Keratinocyte (primary cell): ENCODE measurements at regions not wholly inside any gene's neighbourhood (a gene's known extent, or its start where the extent isn't known, plus 50 kb on each side); places are given as distances from the start of the nearest gene placed in this dataset.

Experiments used
- DNase-seq: peaks from one replicate; pipeline ENCODE4 v3.0.0-alpha.2; 2011; ENCODE audit warnings: low read depth, missing footprints, low spot score
- FAIRE-seq: peaks from 2 replicates; lab custom pipeline; 2011; peaks lifted over from hg19 to GRCh38; lab: Jason Lieb, UNC
- H2AFZ ChIP-seq: 2 replicates; pipeline ENCODE4 v1.6.0; 2012; ENCODE audit warnings: low read length, control low read depth, inconsistent platforms; ENCODE audit not compliant: control insufficient read depth
- H3K27ac ChIP-seq: 2 replicates; pipeline ENCODE4 v1.5.1; 2011; ENCODE audit warnings: low read length; ENCODE audit not compliant: control insufficient read depth, insufficient read depth
- H3K27me3 ChIP-seq: 3 replicates; pipeline ENCODE4 v1.6.0; 2011; ENCODE audit warnings: low read length; ENCODE audit not compliant: control insufficient read depth, insufficient read depth; ENCODE audit errors: extremely low read depth
- H3K36me3 ChIP-seq, 2 experiments: 2 replicates in 1 of 2; 3 replicates in 1 of 2; pipeline ENCODE4 v1.5.1; 2011; ENCODE audit warnings: low read length in 2 of 2, mild to moderate bottlenecking in 1 of 2; ENCODE audit not compliant: control insufficient read depth in 2 of 2, insufficient read depth in 2 of 2; ENCODE audit errors: extremely low read depth in 1 of 2
- H3K4me1 ChIP-seq: 3 replicates; pipeline ENCODE4 v1.5.1; 2011; ENCODE audit warnings: low read length; ENCODE audit not compliant: control insufficient read depth, insufficient read depth; ENCODE audit errors: extremely low read depth
- H3K4me2 ChIP-seq: 3 replicates; pipeline ENCODE4 v1.6.0; 2011; ENCODE audit warnings: low read depth, low read length; ENCODE audit not compliant: control insufficient read depth, insufficient read depth; ENCODE audit errors: extremely low read depth
- H3K4me3 ChIP-seq, 3 experiments: fragments of 200-600 bp in 1 of 3; sonication (generic) in 1 of 3; 2 replicates in 2 of 3; 3 replicates in 1 of 3; pipeline ENCODE4 v1.5.1; 2011 to 2016; ENCODE audit warnings: low read length in 3 of 3, mild to moderate bottlenecking in 3 of 3, control low read depth in 2 of 3, inconsistent platforms in 1 of 3, low read depth in 1 of 3, mixed read lengths in 1 of 3, mixed run types in 1 of 3, moderate library complexity in 1 of 3; ENCODE audit not compliant: control insufficient read depth in 2 of 3, insufficient read depth in 2 of 3; ENCODE audit errors: extremely low read depth in 1 of 3
- H3K79me2 ChIP-seq: 2 replicates; pipeline ENCODE4 v1.6.0; 2012; ENCODE audit warnings: low read length; ENCODE audit not compliant: control insufficient read depth, insufficient read depth
- H3K9ac ChIP-seq: 3 replicates; pipeline ENCODE4 v1.6.0; 2011; ENCODE audit warnings: low read length; ENCODE audit not compliant: control insufficient read depth, insufficient read depth; ENCODE audit errors: extremely low read depth
- H3K9me1 ChIP-seq: 3 replicates; pipeline ENCODE4 v1.6.0; 2011; ENCODE audit warnings: low read length; ENCODE audit not compliant: control insufficient read depth, insufficient read depth; ENCODE audit errors: extremely low read depth
- H3K9me3 ChIP-seq: 2 replicates; pipeline ENCODE4 v1.5.1; 2012; ENCODE audit warnings: low read depth, low read length; ENCODE audit not compliant: control insufficient read depth
- H4K20me1 ChIP-seq: 3 replicates; pipeline ENCODE4 v1.6.0; 2011; ENCODE audit warnings: low read length; ENCODE audit not compliant: control insufficient read depth, insufficient read depth; ENCODE audit errors: extremely low read depth
- CTCF ChIP-seq, 3 experiments: IDR thresholded peaks in 1 of 3; conservative IDR thresholded peaks in 1 of 3; optimal IDR thresholded peaks in 1 of 3; 2 replicates in 2 of 3; 3 replicates in 1 of 3; pipeline versions ENCODE3 to v1.5.1; 2011; ENCODE audit warnings: low read length in 3 of 3, mild to moderate bottlenecking in 3 of 3, moderate library complexity in 2 of 3, control low read depth in 1 of 3, inconsistent platforms in 1 of 3; ENCODE audit not compliant: insufficient read depth in 2 of 3; ENCODE audit errors: extremely low read depth in 1 of 3
- EZH2 ChIP-seq: IDR thresholded peaks from one replicate; pipeline ENCODE4 v1.6.1; 2012; ENCODE audit warnings: inconsistent platforms, mild to moderate bottlenecking, low read length, moderate library complexity
- dilution Hi-C: fragments of 300-500 bp; cut with MboI; formaldehyde crosslinking; loops from one replicate; pipeline ENCODE4 v1.7.0; 2020; ENCODE audit warnings: low sequenced_read_pairs; ENCODE audit not compliant: extremely low pct_ligation_motif_present

- TF ChIP-seq EZH2: no peak
- H3K4me3 ChIP-seq: no peak overlapping the region
- no peak overlapping the region for H2AFZ ChIP-seq
- no peaks in the 10 kb centered on the region for H3K9me3 ChIP-seq
- H3K9me1 ChIP-seq: no peaks in the 10 kb centered on the region
- H3K4me1 ChIP-seq: peaks cover 8% of the 10 kb centered on the region
- peaks cover 4 to 17% of the 10 kb centered on the region in 2 experiments for H3K36me3 ChIP-seq
- DNase-seq (no peak), FAIRE-seq (peak; percentile 89)
- H3K79me2 ChIP-seq: no peaks in the 10 kb centered on the region
- dilution Hi-C loops: no loop called here
- no peaks in the 10 kb centered on the region for H3K27me3 ChIP-seq
- no peak overlapping the region for H3K27ac ChIP-seq
- no peak overlapping the region for H3K4me2 ChIP-seq
- no peak overlapping the region for H3K9ac ChIP-seq
- no peaks in the 10 kb centered on the region for H4K20me1 ChIP-seq
These were observed 149.3 kb downstream of the UTRN start for GRCh38 chr6:144434308-144434990.

- Histone ChIP-seq H2AFZ (no peak overlapping the region), H4K20me1 (no peaks in the 10 kb centered on the region), H3K27ac (no peak overlapping the region), H3K36me3 (peaks cover 7 to 17% of the 10 kb centered on the region in 2 experiments), H3K4me1 (peaks cover 8% of the 10 kb centered on the region), H3K79me2 (no peaks in the 10 kb centered on the region), H3K4me3 (no peak overlapping the region), H3K9me3 (no peaks in the 10 kb centered on the region), H3K9ac (no peak overlapping the region), H3K27me3 (no peaks in the 10 kb centered on the region), H3K4me2 (no peak overlapping the region), H3K9me1 (no peaks in the 10 kb centered on the region)
- DNase-seq: no peak
- TF ChIP-seq EZH2: no peak
- TF ChIP-seq CTCF (optimal IDR thresholded peaks at IDR 0.05 in 1 of 3, IDR thresholded peaks at IDR 0.05 in 1 of 3, conservative IDR thresholded peaks at IDR 0.05 in 1 of 3; ENCODE audit: extremely low read depth in 1 of 3, insufficient read depth in 2 of 3, low read length in 3 of 3): no peak
- FAIRE-seq: no peak
- dilution Hi-C loops: no loop called here
These were observed 150.7 kb downstream of the UTRN start for GRCh38 chr6:144435602-144436426.
